Activated CD4-positive, CD25-positive, alpha-beta regulatory T cell (primary cell): ENCODE measurements at regions not wholly inside any gene's neighbourhood (a gene's known extent, or its start where the extent isn't known, plus 50 kb on each side); places are given as distances from the start of the nearest gene placed in this dataset.
"Not testable (repeated sequence)": the region's sequence is repeated elsewhere in the genome, so short reads cannot be mapped to it uniquely, and the experiment has no call there.

Experiments used
- DNase-seq, 4 experiments: peaks; one replicate each; lab custom pipeline; 2025; lab: John Stamatoyannopoulos, UW

DNA sequence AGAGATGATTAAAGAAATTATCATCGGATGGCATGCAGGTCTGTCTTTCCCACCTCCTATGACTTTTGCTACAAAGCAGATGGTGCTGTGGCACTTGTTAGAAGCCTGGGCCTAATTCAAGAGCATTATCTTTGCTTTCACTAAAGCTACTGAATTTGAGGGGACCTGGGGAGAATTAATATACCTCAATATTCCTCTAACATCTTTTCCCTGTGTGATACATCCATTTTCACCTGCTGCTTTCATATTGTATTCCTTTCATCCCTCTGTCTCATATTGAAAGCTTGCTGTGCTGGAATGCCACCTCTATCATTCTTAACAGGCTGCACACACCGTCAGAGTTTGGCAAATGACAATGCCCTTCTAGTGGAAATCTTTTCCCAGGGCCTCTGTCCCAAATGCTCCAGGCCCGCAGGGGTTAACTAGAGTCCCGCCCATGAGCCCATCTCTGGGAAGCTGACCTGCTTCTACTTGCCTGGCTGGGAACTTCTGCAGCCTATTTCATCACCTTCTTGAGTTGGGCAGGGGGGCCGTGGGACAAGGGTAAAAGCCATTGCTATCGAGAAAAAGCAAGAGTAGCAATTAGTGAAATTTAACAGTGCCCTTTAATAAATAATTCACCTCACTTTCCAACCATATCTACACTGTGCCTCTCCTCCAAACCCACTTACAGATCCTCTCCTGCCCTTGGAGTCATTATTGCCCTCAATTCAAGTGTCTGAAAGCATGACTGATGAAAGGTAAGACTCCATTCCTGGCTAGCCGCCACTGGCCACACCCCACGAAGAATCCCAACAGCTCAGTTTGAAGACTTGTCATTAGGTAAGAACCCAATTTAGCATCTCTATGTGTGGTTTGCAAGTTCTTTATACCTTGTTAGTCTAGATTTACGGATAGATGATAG, 126.7 kb upstream of the BTG1 start:
- no peak for DNase-seq

GRCh38 chr12:92271341-92271740, 125.7 kb upstream of the BTG1 start:
- no peak for DNase-seq

GRCh38 chr12:92270521-92270920, 124.9 kb upstream of the BTG1 start:
- no peak for DNase-seq

GRCh38 chr12:92268946-92269345, 123.3 kb upstream of the BTG1 start:
- no peak for DNase-seq

DNA sequence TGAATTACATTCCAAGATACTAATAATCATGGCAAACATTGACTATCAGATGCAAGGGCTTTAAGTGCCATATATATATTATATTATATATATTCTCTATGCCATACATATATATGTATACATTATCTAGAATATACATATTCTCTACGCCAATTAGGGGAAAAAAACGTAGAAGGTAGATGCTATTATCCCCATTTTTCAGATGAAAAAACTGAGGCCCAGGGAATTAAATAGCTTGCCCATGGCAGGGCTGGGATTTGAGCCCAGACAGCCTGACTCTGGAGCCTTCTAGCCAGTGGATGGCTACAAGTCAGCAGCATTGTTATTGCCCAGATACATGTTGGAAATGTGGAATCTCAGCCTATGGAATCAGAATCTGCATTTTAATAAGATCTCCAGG, 116.0 kb upstream of the BTG1 start:
- DNase-seq = no peak

GRCh38 chr12:92261071-92261470, 115.4 kb upstream of the BTG1 start:
- DNase-seq = no peak

GRCh38 chr12:92259696-92260251, 114.1 kb upstream of the BTG1 start:
- DNase-seq = no peak

GRCh38 chr12:92259291-92259690, 113.6 kb upstream of the BTG1 start:
- DNase-seq = no peak

DNA sequence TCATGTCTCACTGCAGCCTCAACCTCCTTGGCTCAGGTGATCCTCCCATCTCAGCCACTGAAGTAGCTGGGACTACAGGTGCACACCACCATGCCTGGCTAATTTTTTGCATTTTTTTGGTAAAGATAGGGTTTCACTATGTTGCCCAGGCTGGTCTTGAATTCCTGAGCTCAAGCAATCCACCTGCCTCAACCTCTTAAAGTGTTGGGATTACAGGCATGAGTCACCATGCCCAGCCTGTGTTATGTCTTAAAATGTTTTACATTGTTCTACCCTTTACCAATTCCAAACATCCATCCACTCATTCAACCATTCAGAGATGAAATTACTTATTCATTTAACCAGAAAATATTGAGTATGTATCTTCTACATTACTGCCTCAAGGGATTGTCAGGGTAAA, 111.6 kb upstream of the BTG1 start:
- no peak for DNase-seq

DNA sequence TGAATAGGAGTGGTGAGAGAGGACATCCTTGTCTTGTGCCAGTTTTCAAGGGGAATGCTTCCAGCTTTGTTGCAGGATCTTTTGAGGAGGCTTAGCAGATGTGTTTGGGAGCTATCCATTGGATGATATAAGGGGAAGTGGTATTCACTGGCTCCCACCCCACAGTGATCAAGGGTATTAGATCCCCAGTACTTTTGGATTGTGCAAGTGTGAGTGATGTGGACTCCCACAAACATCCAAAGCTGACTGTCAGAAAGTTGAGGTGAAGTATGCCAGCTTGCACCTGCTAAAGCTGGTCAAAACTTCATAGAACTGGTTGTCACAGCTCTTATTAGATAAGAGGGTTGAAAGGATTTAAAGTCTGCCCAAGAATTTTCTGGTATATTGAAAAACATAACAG, 110.1 kb upstream of the BTG1 start:
- no peak for DNase-seq

DNA sequence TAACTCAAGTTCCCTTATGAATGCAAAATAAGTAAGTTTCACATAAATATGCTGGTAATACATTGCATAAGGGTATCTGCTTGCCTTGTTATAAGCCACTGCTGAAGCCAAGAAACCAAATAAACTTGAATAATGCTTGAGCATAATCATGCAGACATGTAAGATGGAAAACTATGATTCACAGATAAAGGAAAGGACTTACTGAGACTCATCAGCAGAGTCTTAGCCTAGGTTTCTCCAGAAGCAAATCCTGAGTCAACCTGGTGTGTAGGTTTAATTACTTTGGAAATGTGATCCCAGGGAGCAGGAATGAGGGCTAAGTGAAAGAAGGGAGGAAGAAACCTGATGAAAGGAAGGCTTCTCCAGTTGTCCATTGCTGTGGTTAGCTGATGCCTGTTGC, 107.7 kb upstream of the BTG1 start:
- no peak for DNase-seq

DNA sequence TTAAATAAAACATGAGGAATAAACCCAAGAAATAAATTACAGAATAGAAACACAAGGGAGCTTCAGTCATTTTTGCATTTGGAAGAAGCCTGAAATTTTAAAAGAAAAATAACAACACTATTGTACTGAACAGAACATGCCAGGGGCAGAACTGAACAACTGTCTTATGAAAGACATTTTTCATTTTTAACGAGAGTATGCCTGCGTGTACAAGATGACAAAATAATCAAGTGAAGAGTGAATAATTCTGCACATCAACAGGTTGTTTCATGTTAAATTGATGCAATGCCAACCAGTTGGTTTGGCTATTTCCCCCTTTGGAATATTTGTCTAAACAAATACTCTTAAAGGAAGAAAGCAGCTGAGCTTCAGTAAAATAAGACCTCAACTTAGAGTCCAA, 103.3 kb upstream of the BTG1 start:
- no peak for DNase-seq

DNA sequence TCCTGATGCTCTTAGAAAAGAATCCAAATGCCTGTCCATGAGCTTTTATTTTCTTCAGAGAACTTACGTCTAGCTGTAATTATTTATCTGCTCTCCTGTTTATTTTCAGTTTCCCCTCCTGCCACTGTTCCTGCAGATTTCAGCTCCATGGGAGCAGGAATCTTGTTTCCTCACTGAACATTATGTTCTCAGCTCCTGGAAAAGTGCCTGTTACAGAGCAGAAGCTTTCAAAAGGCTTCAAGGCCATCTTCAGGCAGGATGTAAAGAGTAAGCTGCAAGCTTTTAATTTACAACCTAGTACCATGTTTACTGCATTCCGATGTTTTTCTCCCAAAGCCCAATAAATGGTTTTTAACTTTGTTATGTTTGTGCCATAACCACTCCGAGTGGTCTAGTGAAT, 98.4 kb upstream of the BTG1 start:
- no peak for DNase-seq

- no peak for DNase-seq
Observed at GRCh38 chr12:92242907-92243306, 97.3 kb upstream of the BTG1 start.

GRCh38 chr12:92237762-92238523, 92.3 kb upstream of the BTG1 start:
- no peak for DNase-seq

- no peak for DNase-seq
Observed at GRCh38 chr12:92237262-92237661, 91.6 kb upstream of the BTG1 start.

- no peak for DNase-seq
Observed at GRCh38 chr12:92235703-92236472, 90.2 kb upstream of the BTG1 start.

- no peak for DNase-seq
Observed at GRCh38 chr12:92234533-92234932, 88.9 kb upstream of the BTG1 start.

DNA sequence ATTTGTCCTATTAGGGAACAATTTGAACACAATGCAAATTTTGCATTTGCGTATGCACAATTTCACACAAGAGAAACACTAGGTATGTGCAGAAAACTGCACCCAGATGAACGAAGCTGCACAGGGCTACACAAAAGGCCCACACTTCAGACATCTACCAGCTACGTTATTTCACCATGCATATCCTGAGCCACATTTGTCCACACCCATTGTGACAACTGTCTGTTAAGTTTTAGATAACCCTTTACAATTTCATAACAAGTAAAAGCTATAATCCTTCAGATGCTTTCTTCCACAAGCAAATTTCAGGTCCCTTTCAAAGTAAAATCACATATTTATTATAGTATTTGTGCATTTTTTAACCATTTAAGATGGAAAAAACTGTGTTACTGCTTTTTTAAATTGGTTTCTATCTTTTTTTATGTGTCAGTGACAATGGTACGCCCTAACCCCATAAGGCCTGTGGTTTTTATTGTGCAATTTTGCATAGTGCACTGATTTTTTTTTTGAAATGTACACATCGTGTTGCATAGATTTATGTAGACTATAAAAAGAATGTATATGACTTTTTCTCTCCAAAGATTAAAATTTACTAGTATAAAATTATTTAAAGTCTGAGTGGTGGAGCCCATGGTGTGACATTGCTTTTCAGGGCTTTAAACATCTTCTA, 87.8 kb upstream of the BTG1 start:
- no peak for DNase-seq

DNA sequence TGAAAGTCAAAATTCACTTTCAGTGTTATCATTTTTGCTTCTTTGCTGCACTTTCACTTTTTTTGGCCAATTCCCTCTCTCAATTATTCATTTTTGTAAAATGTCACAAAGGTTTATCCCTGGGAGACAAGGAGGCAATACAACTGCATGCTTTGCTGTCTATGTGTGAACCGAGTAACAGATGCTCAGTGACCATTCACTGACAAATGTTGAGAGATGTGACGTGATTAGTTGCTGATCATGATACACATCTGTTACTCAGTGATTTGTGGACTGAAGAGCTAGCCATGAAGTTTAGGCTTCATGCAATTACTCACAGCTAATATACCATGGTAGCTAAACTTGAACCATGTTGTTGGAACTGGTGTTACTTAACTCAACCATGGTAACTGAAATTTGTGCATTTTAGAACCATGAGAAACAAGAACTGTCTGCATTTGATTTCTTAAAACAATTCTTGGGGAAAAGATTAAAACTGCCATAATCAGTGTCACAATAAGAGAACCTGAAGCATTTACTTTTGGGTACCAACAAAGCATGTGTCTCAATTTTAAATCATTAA, 86.8 kb upstream of the BTG1 start:
- DNase-seq = not testable (repeated sequence)

DNA sequence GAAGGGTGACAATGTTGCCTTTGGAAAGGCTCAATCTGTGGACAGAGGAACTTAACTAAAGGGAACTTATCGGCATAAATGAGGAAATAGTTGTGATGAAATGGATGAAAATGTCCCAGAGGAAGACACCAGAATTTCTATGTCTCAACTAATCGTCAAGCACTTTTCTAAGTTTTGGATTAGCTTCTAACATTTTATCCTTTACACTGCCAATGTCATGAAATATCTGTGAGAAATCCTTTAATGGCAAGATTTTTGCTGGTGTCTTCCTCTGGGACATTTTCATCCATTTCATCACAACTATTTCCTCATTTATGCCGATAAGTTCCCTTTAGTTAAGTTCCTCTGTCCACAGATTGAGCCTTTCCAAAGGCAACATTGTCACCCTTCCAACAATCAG, 86.3 kb upstream of the BTG1 start:
- DNase-seq = not testable (repeated sequence)
